ENCODE measurements at regions not wholly inside any gene's neighbourhood (a gene's known extent, or its start where the extent isn't known, plus 50 kb on each side); places are given as distances from the start of the nearest gene placed in this dataset.
"Not testable (repeated sequence)": the region's sequence is repeated elsewhere in the genome, so short reads cannot be mapped to it uniquely, and the experiment has no call there.

DNA sequence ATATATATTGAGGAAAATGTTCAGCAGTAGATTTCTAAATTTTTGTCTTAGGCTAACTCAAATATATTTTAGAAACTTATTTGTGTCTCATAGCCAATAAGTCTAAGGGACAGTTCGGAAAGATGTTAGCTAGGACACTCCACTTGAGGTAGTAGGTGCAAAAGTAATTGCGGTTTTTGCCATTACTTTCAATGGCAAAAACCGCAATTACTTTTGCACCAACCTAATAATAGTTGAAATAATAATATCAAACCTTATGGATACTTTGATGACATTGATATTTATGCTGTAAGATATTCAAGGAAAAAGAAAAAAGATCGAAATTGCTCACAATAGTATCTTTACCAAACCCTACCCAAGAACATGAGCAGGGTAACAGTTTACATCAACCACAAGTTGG lies 555.5 kb upstream of the ST8SIA4 start:
- DNase-seq (ENCODE audit: low spot score): no peak
- in situ Hi-C loops (cut with MboI; ENCODE audit: low sequenced_read_pairs, unreplicated experiment): no loop called here
- TF ChIP-seq, protein P1, sequence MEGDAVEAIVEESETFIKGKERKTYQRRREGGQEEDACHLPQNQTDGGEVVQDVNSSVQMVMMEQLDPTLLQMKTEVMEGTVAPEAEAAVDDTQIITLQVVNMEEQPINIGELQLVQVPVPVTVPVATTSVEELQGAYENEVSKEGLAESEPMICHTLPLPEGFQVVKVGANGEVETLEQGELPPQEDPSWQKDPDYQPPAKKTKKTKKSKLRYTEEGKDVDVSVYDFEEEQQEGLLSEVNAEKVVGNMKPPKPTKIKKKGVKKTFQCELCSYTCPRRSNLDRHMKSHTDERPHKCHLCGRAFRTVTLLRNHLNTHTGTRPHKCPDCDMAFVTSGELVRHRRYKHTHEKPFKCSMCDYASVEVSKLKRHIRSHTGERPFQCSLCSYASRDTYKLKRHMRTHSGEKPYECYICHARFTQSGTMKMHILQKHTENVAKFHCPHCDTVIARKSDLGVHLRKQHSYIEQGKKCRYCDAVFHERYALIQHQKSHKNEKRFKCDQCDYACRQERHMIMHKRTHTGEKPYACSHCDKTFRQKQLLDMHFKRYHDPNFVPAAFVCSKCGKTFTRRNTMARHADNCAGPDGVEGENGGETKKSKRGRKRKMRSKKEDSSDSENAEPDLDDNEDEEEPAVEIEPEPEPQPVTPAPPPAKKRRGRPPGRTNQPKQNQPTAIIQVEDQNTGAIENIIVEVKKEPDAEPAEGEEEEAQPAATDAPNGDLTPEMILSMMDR (IDR thresholded peaks at IDR 0.05; ENCODE audit: borderline replicate concordance, control extremely low read depth, extremely low read depth, insufficient read depth, missing control alignments): no peak

DNA sequence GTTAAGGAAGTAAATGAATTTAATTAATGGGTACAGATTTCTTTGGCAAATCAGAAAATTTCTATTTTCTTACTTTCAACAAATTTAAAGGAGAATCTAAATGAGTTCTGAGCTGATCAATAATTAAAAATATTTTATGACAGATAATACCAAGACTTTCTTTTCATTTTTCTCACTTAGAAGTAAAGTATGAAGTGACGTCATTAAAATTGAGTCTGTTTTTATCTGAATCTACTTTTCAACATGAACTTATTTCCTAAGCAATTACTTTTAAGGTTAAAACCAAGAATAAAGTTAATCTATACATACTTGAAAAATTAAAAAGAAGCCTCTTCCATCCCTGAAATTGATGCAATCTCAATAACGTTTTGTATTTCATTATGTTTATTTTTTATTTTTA lies 552.8 kb upstream of the ST8SIA4 start:
- no peak for DNase-seq (ENCODE audit: low spot score)
- in situ Hi-C loops (cut with MboI; ENCODE audit: low sequenced_read_pairs, unreplicated experiment): no loop called here
- TF ChIP-seq, protein P1 (IDR thresholded peaks at IDR 0.05; ENCODE audit: borderline replicate concordance, control extremely low read depth, extremely low read depth, insufficient read depth, missing control alignments): no peak

DNA sequence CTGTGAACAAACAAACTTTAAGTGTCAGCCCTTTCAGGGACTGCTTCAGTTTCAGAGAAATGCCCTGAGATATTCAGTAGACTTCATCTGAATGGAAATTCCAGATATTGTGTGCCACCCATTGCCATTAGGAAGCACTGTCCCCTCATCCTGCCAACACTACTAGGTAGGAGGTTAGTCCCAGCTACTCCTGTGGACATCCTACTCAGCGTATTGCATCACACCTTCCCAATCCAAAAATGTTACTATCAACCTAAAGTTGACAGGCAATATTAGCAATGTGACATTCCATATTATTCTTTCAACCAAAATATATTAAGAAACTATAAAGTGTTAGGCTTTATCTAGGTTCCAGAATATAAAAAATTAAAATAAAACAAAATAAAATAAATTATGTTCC lies 552.0 kb upstream of the ST8SIA4 start:
- no peak for DNase-seq (ENCODE audit: low spot score)
- in situ Hi-C loops (cut with MboI; ENCODE audit: low sequenced_read_pairs, unreplicated experiment): no loop called here
- TF ChIP-seq, protein P1 (IDR thresholded peaks at IDR 0.05; ENCODE audit: borderline replicate concordance, control extremely low read depth, extremely low read depth, insufficient read depth, missing control alignments): no peak

DNA sequence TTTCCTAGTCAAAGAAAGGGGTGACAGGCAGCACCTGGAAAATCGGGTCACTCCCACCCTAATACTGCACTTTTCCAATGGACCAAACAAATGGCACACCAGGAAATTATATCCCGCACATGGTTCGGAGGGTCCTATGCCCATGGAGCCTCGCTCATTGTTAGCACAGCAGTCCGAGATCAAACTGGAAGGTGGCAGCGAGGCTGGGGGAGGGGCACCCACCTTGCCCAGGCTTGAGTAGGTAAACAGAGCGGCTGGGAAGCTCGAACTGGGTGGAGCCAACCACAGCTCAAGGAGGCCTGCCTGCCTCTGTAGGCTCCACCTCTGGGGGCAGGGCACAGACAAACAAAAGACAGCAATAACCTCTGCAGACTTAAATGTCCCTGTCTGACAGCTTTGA lies 539.2 kb upstream of the ST8SIA4 start:
- DNase-seq (ENCODE audit: low spot score); in situ Hi-C loops (cut with MboI; ENCODE audit: low sequenced_read_pairs, unreplicated experiment): not testable (repeated sequence)

DNA sequence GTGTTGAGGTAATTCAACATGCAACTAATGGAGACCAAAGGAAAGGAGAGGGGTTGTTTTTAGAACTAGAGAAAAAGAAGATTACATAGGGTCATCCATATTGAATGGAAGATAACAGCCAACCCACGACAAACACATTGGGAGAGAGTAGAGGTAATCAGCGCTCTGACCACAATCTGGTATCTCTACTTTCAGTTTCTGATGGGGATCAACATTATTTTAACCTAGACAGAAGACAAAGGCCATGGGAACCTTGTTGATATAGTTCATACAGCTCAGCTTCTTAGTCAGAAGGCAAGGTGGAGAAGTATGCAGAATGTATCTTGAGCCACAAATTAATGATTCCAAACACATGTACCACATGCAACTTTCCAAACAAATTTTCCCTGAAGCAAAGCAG lies 537.1 kb upstream of the ST8SIA4 start:
- in situ Hi-C loops (cut with MboI; ENCODE audit: low sequenced_read_pairs, unreplicated experiment): no loop called here
- no peak for DNase-seq (ENCODE audit: low spot score)
- TF ChIP-seq, protein P1 (IDR thresholded peaks at IDR 0.05; ENCODE audit: borderline replicate concordance, control extremely low read depth, extremely low read depth, insufficient read depth, missing control alignments): no peak

DNA sequence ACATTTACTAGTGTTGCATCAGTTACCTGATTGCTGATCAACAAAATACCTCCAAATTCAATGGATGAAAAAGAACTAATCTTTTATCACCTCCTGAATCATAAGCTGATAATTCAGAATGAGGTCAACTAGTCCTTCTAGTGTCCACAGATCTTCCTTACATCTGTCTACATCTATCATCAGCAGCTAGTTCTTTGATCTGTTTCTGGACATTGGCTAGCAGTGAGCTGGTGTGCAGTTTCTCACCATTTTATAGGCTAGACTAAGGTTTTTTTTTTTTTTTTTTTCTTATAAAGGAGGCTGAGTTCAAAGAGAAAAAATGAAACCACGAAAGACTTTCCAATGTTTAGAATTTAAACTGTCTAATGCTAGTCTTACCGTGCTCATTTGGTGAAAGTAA lies 534.3 kb upstream of the ST8SIA4 start:
- in situ Hi-C loops (cut with MboI; ENCODE audit: low sequenced_read_pairs, unreplicated experiment): no loop called here
- no peak for DNase-seq (ENCODE audit: low spot score)
- TF ChIP-seq, protein P1 (IDR thresholded peaks at IDR 0.05; ENCODE audit: borderline replicate concordance, control extremely low read depth, extremely low read depth, insufficient read depth, missing control alignments): no peak

DNA sequence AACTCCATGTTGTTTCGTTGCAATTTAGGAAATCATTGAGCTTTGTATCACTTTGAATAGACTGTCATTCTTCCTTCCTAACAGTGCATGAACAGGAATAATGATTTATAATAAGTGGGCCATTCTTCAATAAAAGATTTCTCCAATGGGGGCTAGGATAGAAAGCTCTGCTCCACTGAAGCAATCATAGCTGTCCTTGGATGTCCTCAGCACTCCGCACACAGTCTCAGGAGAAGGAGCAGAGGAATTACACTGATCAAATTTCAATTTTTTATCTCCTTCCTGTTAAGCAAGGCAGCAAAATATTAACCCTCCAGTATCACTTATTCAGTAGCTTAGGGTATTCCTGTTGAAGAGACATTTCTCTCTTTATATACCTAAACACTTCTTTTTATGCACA lies 532.7 kb upstream of the ST8SIA4 start:
- in situ Hi-C loops (cut with MboI; ENCODE audit: low sequenced_read_pairs, unreplicated experiment): no loop called here
- TF ChIP-seq, protein P1 (IDR thresholded peaks at IDR 0.05; ENCODE audit: borderline replicate concordance, control extremely low read depth, extremely low read depth, insufficient read depth, missing control alignments): no peak
- DNase-seq (ENCODE audit: low spot score): no peak
